ENCODE measurements at regions not wholly inside any gene's neighbourhood (a gene's known extent, or its start where the extent isn't known, plus 50 kb on each side); places are given as distances from the start of the nearest gene placed in this dataset.

DNA sequence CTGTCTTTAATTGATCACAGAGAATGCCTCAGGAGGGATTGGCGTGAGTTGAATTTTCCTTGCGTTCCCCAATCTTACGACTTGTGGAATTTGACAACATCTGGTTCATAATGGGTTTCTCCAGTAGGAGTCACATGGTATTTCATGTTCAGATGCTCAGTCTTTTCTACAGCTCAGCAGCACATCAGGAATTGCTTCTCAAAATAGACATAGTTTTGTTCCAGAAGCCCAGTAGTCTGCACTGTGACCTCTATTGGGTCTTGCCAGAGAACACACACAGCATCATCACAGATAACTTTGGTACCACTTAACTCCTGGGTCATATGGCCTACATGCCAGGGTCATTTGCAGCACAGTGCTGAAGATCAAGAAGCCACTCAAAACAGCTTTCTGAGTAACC lies 282.5 kb upstream of the HTR2A start:
- TF ChIP-seq, protein P1, sequence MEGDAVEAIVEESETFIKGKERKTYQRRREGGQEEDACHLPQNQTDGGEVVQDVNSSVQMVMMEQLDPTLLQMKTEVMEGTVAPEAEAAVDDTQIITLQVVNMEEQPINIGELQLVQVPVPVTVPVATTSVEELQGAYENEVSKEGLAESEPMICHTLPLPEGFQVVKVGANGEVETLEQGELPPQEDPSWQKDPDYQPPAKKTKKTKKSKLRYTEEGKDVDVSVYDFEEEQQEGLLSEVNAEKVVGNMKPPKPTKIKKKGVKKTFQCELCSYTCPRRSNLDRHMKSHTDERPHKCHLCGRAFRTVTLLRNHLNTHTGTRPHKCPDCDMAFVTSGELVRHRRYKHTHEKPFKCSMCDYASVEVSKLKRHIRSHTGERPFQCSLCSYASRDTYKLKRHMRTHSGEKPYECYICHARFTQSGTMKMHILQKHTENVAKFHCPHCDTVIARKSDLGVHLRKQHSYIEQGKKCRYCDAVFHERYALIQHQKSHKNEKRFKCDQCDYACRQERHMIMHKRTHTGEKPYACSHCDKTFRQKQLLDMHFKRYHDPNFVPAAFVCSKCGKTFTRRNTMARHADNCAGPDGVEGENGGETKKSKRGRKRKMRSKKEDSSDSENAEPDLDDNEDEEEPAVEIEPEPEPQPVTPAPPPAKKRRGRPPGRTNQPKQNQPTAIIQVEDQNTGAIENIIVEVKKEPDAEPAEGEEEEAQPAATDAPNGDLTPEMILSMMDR (IDR thresholded peaks at IDR 0.05): no peak
- TF ChIP-seq EZH2 (IDR thresholded peaks at IDR 0.05; ENCODE audit: borderline replicate concordance, insufficient read depth, low read depth, low read length, poor library complexity, severe bottlenecking): no peak
- H3K9me3 ChIP-seq (ENCODE audit: control extremely low read depth in 1 of 3, control insufficient read depth in 2 of 3, insufficient read depth in 1 of 3, low read length in 2 of 3): no peaks in the 10 kb centered on the region
- H3K9ac ChIP-seq (ENCODE audit: low read length): no peak overlapping the region
- ATAC-seq (ENCODE audit: low read depth) (no peak), DNase-seq (no peak)
- no peaks in the 10 kb centered on the region for H3K79me2 ChIP-seq (ENCODE audit: control insufficient read depth, insufficient read depth, low read length)
- POLR2A ChIA-PET: no interaction called here
- no peaks in the 10 kb centered on the region for H3K36me3 ChIP-seq (replicated peaks in 1 of 2; ENCODE audit: control extremely low read depth in 1 of 2, control insufficient read depth in 1 of 2, extremely low read depth in 1 of 2, insufficient read depth in 2 of 2, low read length in 1 of 2)
- Mint-ChIP-seq H3K27me3 (peaks cover 11% of the 10 kb centered on the region), H3K27ac (no peak overlapping the region), H3K9me3 (ENCODE audit: insufficient read depth) (no peaks in the 10 kb centered on the region), H3K4me3 (no peak overlapping the region), H3K4me1 (no peaks in the 10 kb centered on the region)
- H3K4me2 ChIP-seq (replicated peaks; ENCODE audit: low read depth, low read length, poor library complexity, severe bottlenecking): no peak overlapping the region
- no peaks in the 10 kb centered on the region for H4K20me1 ChIP-seq (ENCODE audit: control insufficient read depth, insufficient read depth, low read length, poor library complexity, severe bottlenecking)
- no peaks in the 10 kb centered on the region for H3K4me1 ChIP-seq (ENCODE audit: control insufficient read depth in 2 of 2, insufficient read depth in 2 of 2, low read length in 2 of 2)
- H3K4me3 ChIP-seq (ENCODE audit: control extremely low read depth in 1 of 5, extremely low read depth in 1 of 5, insufficient read depth in 1 of 5, low read depth in 2 of 5, low read length in 4 of 5): no peak overlapping the region
- H3K27me3 ChIP-seq (replicated peaks in 1 of 4; ENCODE audit: control extremely low read depth in 1 of 4, control insufficient read depth in 3 of 4, insufficient read depth in 4 of 4, low read length in 3 of 4): peaks cover 0 to 7% (median 0%) of the 10 kb centered on the region in 4 experiments
- 93% methylated on average over 3 of the region's 3 CpGs for WGBS (ENCODE audit: insufficient coverage)
- intact Hi-C loops (cut with micrococcal nuclease): no loop called here
- no peak overlapping the region for H2AFZ ChIP-seq (ENCODE audit: insufficient read depth, low read depth, low read length, poor library complexity, severe bottlenecking)
- CTCF ChIA-PET: no interaction called here
- no peak overlapping the region for H3K27ac ChIP-seq (ENCODE audit: low read length in 2 of 2)

DNA sequence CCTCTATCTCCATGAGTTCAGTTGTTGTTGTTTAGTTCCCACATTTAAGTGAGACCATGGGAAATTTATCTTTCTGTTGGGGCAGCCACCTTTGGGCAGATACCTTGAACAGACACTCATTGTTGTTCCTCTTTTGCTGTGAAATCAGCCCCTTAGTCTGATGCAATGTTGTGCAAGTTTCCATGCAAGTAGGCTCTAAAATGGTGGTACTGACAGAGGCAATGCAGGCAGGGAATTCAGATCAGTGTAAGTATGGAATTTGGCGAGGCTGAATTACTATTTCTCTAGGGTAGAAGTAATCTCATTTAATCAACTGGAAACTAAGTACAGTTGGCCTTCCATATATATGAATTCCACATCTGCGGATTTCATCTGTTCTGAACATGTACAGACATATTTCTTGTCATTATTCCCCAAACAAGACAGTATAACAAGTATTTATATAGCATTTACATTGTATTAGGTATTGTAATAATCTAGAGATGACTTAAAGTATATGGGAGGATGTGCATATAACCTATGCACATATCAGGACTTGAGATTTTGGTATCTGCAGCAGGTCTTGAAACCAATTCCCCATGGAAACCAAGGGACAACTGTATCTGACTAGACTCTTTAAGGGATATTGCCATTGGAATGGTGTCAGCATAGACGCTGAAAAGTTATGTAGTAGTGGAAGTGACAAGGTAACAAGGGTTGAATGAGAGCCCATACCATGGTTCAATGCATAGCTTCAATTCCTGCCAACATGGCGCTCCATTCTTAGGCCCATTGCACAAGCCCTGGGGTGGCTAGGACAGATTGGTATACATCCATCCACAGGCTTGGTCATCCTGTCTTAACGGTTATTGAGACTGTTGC lies 281.5 kb upstream of the HTR2A start:
- Mint-ChIP-seq H3K4me3 (no peak overlapping the region), H3K4me1 (no peaks in the 10 kb centered on the region), H3K27me3 (peaks cover 9% of the 10 kb centered on the region), H3K9me3 (ENCODE audit: insufficient read depth) (no peaks in the 10 kb centered on the region), H3K27ac (no peak overlapping the region)
- ChIA-PET POLR2A (no interaction called here), CTCF (no interaction called here)
- intact Hi-C loops (cut with micrococcal nuclease): no loop called here
- no peak overlapping the region for H3K27ac ChIP-seq (ENCODE audit: low read length in 2 of 2)
- H4K20me1 ChIP-seq (ENCODE audit: control insufficient read depth, insufficient read depth, low read length, poor library complexity, severe bottlenecking): no peaks in the 10 kb centered on the region
- H3K4me2 ChIP-seq (replicated peaks; ENCODE audit: low read depth, low read length, poor library complexity, severe bottlenecking): no peak overlapping the region
- ATAC-seq (ENCODE audit: low read depth) (no peak), DNase-seq (no peak)
- no peak overlapping the region for H2AFZ ChIP-seq (ENCODE audit: insufficient read depth, low read depth, low read length, poor library complexity, severe bottlenecking)
- TF ChIP-seq EZH2 (IDR thresholded peaks at IDR 0.05; ENCODE audit: borderline replicate concordance, insufficient read depth, low read depth, low read length, poor library complexity, severe bottlenecking): no peak
- H3K4me3 ChIP-seq (ENCODE audit: control extremely low read depth in 1 of 5, extremely low read depth in 1 of 5, insufficient read depth in 1 of 5, low read depth in 2 of 5, low read length in 4 of 5): no peak overlapping the region
- H3K9me3 ChIP-seq (ENCODE audit: control extremely low read depth in 1 of 3, control insufficient read depth in 2 of 3, insufficient read depth in 1 of 3, low read length in 2 of 3): no peaks in the 10 kb centered on the region
- no peaks in the 10 kb centered on the region for H3K4me1 ChIP-seq (ENCODE audit: control insufficient read depth in 2 of 2, insufficient read depth in 2 of 2, low read length in 2 of 2)
- WGBS (ENCODE audit: insufficient coverage): 0% methylated on average over 1 of the region's 5 CpGs
- H3K79me2 ChIP-seq (ENCODE audit: control insufficient read depth, insufficient read depth, low read length): no peaks in the 10 kb centered on the region
- H3K27me3 ChIP-seq (replicated peaks in 1 of 4; ENCODE audit: control extremely low read depth in 1 of 4, control insufficient read depth in 3 of 4, insufficient read depth in 4 of 4, low read length in 3 of 4): peaks cover 0 to 2% (median 0%) of the 10 kb centered on the region in 4 experiments
- H3K36me3 ChIP-seq (replicated peaks in 1 of 2; ENCODE audit: control extremely low read depth in 1 of 2, control insufficient read depth in 1 of 2, extremely low read depth in 1 of 2, insufficient read depth in 2 of 2, low read length in 1 of 2): no peaks in the 10 kb centered on the region
- no peak overlapping the region for H3K9ac ChIP-seq (ENCODE audit: low read length)

Data from B cell (primary cell).